ENCODE measurements at regions not wholly inside any gene's neighbourhood (a gene's known extent, or its start where the extent isn't known, plus 50 kb on each side); places are given as distances from the start of the nearest gene placed in this dataset.

- DNase-seq (ENCODE audit: low spot score) = no peak
Measured at GRCh38 chr22:48795664-48796063, 1032.0 kb downstream of the BRD1 start.

GRCh38 chr22:48794906-48795305 is 1032.8 kb downstream of the BRD1 start:
- DNase-seq (ENCODE audit: low spot score) = no peak

- DNase-seq (ENCODE audit: low spot score) = no peak
Measured at GRCh38 chr22:48793949-48794348, 1033.7 kb downstream of the BRD1 start.

- no peak for DNase-seq (ENCODE audit: low spot score)
Measured at GRCh38 chr22:48786679-48786996, 1041.0 kb downstream of the BRD1 start.

GRCh38 chr22:48785792-48786678 is 1041.6 kb downstream of the BRD1 start:
- DNase-seq (ENCODE audit: low spot score) = no peak

GRCh38 chr22:48784701-48785503 is 1042.8 kb downstream of the BRD1 start:
- no peak for DNase-seq (ENCODE audit: low spot score)

GRCh38 chr22:48783821-48784266 is 1043.8 kb downstream of the BRD1 start:
- no peak for DNase-seq (ENCODE audit: low spot score)

GRCh38 chr22:48782811-48783511 is 1044.7 kb downstream of the BRD1 start:
- no peak for DNase-seq (ENCODE audit: low spot score)

- DNase-seq (ENCODE audit: low spot score) = no peak
Measured at GRCh38 chr22:48782326-48782725, 1045.3 kb downstream of the BRD1 start.

GRCh38 chr22:48781868-48782267 is 1045.8 kb downstream of the BRD1 start:
- DNase-seq (ENCODE audit: low spot score) = no peak

GRCh38 chr22:48781391-48781790 is 1046.3 kb downstream of the BRD1 start:
- DNase-seq (ENCODE audit: low spot score) = no peak

GRCh38 chr22:48780597-48781277 is 1046.9 kb downstream of the BRD1 start:
- DNase-seq (ENCODE audit: low spot score) = no peak

GRCh38 chr22:48779661-48780596 is 1047.7 kb downstream of the BRD1 start:
- no peak for DNase-seq (ENCODE audit: low spot score)

- DNase-seq (ENCODE audit: low spot score) = no peak
Measured at GRCh38 chr22:48779211-48779643, 1048.4 kb downstream of the BRD1 start.

- no peak for DNase-seq (ENCODE audit: low spot score)
Measured at GRCh38 chr22:48778308-48779195, 1049.1 kb downstream of the BRD1 start.

GRCh38 chr22:48772286-48772907 is 1055.3 kb downstream of the BRD1 start:
- DNase-seq (ENCODE audit: low spot score) = no peak

- DNase-seq (ENCODE audit: low spot score) = no peak
Measured at GRCh38 chr22:48765595-48765994, 1062.1 kb downstream of the BRD1 start.

GRCh38 chr22:48761546-48761945 is 1066.1 kb downstream of the BRD1 start:
- DNase-seq (ENCODE audit: low spot score) = no peak

Data from putamen (tissue), 1 donor.